HK-2 (cell line): ENCODE measurements at regions not wholly inside any gene's neighbourhood (a gene's known extent, or its start where the extent isn't known, plus 50 kb on each side); places are given as distances from the start of the nearest gene placed in this dataset.

Experiments
- DNase-seq: peaks from one replicate; pipeline ENCODE4 v3.0.0-alpha.2; 2018; ENCODE audit not compliant: unreplicated experiment

DNA sequence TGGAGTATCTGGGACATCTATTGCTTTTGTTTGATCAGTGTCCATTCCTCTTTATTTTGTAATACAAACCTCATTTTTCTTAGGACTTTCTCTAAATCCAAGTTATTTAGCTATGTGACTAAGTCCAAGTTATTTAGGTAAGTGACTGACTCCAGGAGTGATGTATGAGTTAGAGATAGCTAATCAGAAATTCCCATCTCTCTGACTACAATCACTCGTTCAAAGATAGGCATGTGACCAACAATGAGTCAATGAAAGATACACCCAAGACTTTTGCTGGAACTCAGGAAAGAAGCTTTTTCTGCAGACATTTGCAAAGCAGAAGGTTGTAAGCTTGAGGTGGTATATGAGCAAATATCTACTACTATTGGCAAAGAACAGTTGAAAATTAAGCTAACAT, 72.5 kb upstream of the KCNIP4 start:
- DNase-seq: no peak

DNA sequence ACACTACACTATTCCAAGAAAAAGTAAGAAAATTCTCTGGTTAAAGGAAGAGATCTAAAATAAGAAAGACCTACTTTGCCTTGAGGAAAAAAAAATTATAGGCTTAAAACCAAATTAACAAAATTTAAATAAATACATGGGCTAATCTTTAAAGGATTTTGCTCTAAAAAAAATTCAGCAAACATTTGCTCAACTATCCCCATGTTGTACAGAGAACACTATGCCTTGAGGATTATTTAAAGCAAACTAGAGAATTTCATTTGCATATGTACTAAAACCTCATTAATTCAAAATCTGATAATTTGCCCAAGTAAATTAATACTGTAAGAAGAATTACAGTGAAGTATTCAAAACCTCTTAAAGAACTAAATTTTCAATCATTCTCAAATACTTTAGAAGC, 71.6 kb upstream of the KCNIP4 start:
- no peak for DNase-seq

GRCh38 chr4:22019676-22020075, 71.1 kb upstream of the KCNIP4 start:
- no peak for DNase-seq

GRCh38 chr4:22014222-22014741, 65.7 kb upstream of the KCNIP4 start:
- DNase-seq: no peak

- no peak for DNase-seq
Observed at GRCh38 chr4:22003878-22004277, 55.3 kb upstream of the KCNIP4 start.
